Hindlimb muscle (tissue), 1 donor: ENCODE measurements at regions not wholly inside any gene's neighbourhood (a gene's known extent, or its start where the extent isn't known, plus 50 kb on each side); places are given as distances from the start of the nearest gene placed in this dataset.
A peak's percentile ranks its signal among the peaks of the same experiment; 100 is the strongest.

Source experiments
- DNase-seq: peaks from one replicate; pipeline ENCODE4 v3.0.0-alpha.2; 2013

GRCh38 chr2:234691968-234692955, 195.4 kb upstream of the ARL4C start:
- no peak for DNase-seq

GRCh38 chr2:234691214-234691575, 194.3 kb upstream of the ARL4C start:
- no peak for DNase-seq

GRCh38 chr2:234690569-234691213, 193.8 kb upstream of the ARL4C start:
- DNase-seq: peak; percentile 50

GRCh38 chr2:234689911-234690379, 193.1 kb upstream of the ARL4C start:
- DNase-seq: no peak

- no peak for DNase-seq
These were observed 191.0 kb upstream of the ARL4C start for GRCh38 chr2:234687718-234688475.

- DNase-seq: no peak
These were observed 189.4 kb upstream of the ARL4C start for GRCh38 chr2:234686088-234686890.

- no peak for DNase-seq
These were observed 187.6 kb upstream of the ARL4C start for GRCh38 chr2:234684466-234684865.

- DNase-seq: no peak
These were observed 187.1 kb upstream of the ARL4C start for GRCh38 chr2:234683950-234684349.

GRCh38 chr2:234682492-234683228, 185.8 kb upstream of the ARL4C start:
- no peak for DNase-seq

- no peak for DNase-seq
These were observed 184.1 kb upstream of the ARL4C start for GRCh38 chr2:234680688-234681619.

GRCh38 chr2:234679741-234680687, 183.1 kb upstream of the ARL4C start:
- DNase-seq: peak; percentile 23

- DNase-seq: no peak
These were observed 182.4 kb upstream of the ARL4C start for GRCh38 chr2:234679301-234679740.

GRCh38 chr2:234678711-234679110, 181.8 kb upstream of the ARL4C start:
- no peak for DNase-seq

- no peak for DNase-seq
These were observed 181.1 kb upstream of the ARL4C start for GRCh38 chr2:234677758-234678538.

GRCh38 chr2:234676783-234677450, 180.0 kb upstream of the ARL4C start:
- no peak for DNase-seq

GRCh38 chr2:234676109-234676782, 179.4 kb upstream of the ARL4C start:
- no peak for DNase-seq

- no peak for DNase-seq
These were observed 177.9 kb upstream of the ARL4C start for GRCh38 chr2:234674781-234675201.
